Endothelial cell of hepatic sinusoid (primary cell): ENCODE measurements at regions not wholly inside any gene's neighbourhood (a gene's known extent, or its start where the extent isn't known, plus 50 kb on each side); places are given as distances from the start of the nearest gene placed in this dataset.
"Not testable (repeated sequence)": the region's sequence is repeated elsewhere in the genome, so short reads cannot be mapped to it uniquely, and the experiment has no call there.

Experiments used
- in situ Hi-C: cut with HindIII; loops from 2 replicates; pipeline ENCODE4 v1.10.0; 2017; ENCODE audit warnings: low sequenced_read_pairs

- in situ Hi-C loops: loop anchor here (5.0 kb wide), 1 partner anchor 93 kb away; no protein-coding TSS in a partner anchor
Measured at GRCh38 chr2:190005513-190005912, 57.0 kb downstream of the MSTN start.

GRCh38 chr2:189999661-190000060 lies 62.9 kb downstream of the MSTN start:
- in situ Hi-C loops: loop anchor here (5.0 kb wide), 2 partner anchors 38 to 83 kb away; no protein-coding TSS in a partner anchor

DNA sequence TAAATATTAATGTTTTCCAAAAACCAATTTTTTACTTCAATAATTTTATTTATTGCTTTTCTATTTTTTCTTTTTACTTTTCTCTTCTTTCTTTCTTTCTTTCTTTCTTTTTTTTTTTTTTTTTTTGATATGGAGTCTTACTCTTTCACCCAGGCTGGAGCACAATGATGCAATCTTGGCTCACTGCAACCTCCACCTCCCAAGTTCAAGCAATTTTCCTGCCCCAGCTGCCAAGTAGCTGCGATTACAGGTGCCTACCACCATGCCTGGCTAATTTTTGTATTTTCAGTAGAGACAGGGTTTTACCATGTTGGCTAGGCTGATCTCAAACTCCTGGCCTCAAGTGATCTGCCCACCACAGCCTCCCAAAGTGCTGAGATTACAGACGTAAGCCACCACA lies 63.9 kb downstream of the MSTN start:
- in situ Hi-C loops: loop anchor here (5.0 kb wide), 2 partner anchors 39 to 84 kb away; no protein-coding TSS in a partner anchor

DNA sequence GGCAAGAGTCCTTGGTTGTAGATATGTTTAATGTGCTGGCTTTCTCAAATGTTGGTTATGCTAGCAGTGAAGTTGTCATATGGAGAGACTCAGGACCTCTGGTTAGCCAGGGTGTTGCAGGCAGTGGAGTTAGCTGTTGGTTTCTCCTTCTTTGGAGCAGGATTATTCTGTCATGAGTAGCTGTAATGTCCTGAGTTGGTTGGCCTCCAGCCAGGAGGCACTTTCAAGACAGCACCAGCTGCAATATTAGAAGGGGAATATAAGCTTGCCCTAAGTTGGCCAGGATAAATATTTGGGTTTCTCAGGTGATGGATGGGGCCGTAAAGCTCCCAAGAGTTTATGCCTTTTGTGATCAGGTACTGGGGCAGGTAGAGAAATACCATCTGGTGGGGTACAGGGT lies 65.5 kb downstream of the MSTN start:
- in situ Hi-C loops: loop anchor here (5.0 kb wide), 2 partner anchors 40 to 85 kb away; no protein-coding TSS in a partner anchor

GRCh38 chr2:189995679-189996078 lies 66.8 kb downstream of the MSTN start:
- in situ Hi-C loops: loop anchor here (5.0 kb wide), 2 partner anchors 42 to 87 kb away; no protein-coding TSS in a partner anchor

DNA sequence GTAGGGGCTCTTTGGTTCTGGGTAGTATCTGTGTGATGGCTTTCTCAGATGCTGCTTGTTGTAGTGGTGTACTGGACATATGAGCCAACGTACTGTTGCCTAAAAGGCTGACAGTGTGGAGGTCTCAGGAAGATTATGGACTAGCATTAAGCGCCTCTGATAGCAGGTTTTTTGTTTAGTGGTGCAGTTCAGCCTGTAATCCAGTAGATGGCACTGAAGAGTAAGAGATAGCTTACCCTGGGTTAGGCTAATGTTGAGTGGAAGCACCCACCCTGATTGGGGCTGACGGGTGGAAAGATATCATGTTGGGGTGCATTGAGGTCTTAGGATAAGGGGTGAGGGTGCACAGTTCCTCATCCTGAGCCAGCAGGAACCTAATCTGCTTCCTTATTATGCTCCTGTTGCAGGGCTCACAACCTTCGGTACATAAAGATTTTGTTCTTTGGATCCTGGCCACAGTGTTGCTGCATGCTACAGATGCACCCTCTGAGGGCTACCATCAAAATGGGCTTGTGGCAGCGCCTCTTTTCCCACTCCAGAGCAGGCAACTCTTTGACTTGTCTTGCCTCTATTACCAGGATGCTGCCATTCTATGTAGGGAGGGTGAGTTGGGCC lies 79.6 kb downstream of the MSTN start:
- in situ Hi-C loops: no loop called here

- in situ Hi-C loops: no loop called here
Measured at GRCh38 chr2:189982087-189982486, 80.4 kb downstream of the MSTN start.

- in situ Hi-C loops: not testable (repeated sequence)
Measured at GRCh38 chr2:189976488-189976887, 86.0 kb downstream of the MSTN start.

DNA sequence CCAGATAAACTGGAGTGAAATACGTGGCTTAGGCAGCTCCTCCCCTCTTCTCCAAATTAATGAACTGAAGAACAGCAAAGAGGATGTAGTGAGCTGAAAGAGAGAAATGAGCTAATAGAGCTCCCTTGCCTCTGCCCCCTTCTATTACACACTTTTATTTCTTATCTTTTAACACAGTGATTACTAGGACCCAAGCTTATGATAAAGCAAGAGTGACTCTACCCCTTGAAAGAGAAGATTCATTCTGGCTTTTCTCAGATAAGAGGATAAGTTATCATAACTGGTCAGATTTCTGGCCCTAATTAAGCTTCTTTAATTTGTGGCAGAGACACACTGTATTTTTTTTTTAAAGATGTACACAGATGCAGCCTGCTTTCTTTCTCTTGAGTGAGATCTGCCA lies 102.2 kb downstream of the MSTN start:
- in situ Hi-C loops: no loop called here

DNA sequence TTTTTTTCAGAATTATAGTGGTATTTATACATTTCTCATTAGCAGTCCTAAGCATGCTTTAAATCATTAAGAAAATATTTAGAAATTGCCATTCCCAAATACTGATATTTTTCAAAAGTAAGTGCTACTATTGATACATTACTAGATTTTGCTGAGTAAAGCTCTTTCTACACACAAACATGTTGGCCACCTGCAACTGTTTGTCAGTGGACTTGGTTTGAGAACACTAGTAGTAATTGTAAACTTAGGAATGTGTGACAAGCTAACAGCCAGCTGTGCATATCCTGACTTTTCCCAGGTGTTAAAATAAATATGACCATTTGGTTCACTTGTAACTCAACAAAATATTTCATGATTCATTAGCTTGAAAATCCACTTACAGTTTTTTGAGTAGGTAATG lies 103.1 kb downstream of the MSTN start:
- in situ Hi-C loops: no loop called here

DNA sequence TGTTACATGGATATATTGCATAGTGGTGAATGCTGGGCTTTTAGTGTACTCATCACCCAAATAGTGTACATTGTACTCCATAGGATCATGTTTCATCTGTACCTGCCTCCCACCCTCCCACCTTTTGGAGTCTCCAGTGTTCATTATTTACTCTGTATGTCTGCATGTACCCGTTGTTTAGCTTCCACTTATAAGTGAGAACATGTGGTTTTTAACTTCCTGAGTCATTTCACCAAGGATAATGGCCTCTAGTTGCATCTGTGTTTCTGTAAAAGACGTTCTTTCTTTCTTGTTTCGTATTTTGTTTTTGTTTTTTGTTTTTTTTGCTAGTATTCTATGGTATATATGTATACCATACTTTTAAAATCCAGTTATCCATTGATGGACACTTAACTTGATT lies 107.5 kb downstream of the MSTN start:
- in situ Hi-C loops: no loop called here

- in situ Hi-C loops: no loop called here
Measured at GRCh38 chr2:189952536-189953109, 109.9 kb downstream of the MSTN start.

- in situ Hi-C loops: no loop called here
Measured at GRCh38 chr2:189951791-189952535, 110.6 kb downstream of the MSTN start.

DNA sequence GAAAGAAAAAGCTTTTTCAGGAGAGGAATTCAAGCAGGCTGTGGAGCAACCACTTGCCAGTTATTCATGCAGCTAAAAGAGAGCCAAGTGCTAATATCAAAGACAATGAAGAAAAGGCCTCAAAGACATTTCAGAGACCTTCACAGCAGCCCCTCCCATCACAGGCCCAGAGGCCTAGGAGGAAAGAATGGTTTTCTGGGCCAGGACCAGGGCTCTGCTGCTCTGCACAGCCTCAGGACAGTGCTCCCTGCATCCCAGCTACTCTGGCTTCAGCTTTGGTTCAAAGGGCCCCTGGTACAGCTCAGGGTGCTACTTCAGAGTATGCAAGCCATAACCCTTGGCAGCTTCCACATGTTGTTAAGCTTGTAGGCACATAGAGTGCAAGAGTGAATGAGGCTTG lies 119.5 kb downstream of the MSTN start:
- in situ Hi-C loops: no loop called here

GRCh38 chr2:189940913-189941312 lies 121.6 kb downstream of the MSTN start:
- in situ Hi-C loops: no loop called here

DNA sequence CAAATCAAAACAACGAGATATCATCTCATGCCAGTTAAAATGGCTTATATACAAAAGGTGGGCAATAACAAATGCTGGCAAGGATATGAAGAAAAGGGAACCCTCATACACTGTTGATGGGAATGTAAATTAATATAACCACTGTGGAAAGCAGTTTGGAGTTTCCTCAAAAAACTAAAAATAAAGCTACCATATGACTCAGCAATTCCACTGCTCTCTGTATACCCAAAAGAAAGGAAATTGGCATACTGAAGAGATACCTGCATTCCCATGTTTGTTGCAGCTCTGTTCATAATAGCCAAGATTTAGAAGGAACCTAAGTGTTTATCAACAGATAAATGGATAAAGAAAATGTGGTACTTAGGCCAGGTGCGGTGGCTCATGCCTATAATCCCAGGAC lies 124.8 kb downstream of the MSTN start:
- in situ Hi-C loops: no loop called here

GRCh38 chr2:189933911-189934399 lies 128.6 kb downstream of the MSTN start:
- in situ Hi-C loops: no loop called here

DNA sequence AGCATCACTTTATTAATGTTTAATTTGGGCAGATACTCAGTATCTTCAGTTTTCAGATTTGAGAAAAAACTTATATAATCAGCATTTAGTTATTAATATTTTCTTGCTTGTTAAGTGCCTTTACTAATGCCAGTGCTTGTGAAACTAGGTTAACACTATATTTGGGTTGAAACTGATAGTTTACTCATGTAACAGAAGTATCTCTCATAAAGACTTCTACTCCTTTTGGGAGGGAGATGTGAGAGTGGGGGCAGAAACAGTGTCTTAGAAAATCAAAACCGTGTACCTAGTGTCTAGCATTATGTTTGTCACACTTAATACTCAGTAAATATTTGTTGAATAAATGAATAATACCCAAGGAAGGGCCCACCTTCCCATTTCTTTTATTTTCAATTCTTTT lies 129.5 kb downstream of the MSTN start:
- in situ Hi-C loops: no loop called here

DNA sequence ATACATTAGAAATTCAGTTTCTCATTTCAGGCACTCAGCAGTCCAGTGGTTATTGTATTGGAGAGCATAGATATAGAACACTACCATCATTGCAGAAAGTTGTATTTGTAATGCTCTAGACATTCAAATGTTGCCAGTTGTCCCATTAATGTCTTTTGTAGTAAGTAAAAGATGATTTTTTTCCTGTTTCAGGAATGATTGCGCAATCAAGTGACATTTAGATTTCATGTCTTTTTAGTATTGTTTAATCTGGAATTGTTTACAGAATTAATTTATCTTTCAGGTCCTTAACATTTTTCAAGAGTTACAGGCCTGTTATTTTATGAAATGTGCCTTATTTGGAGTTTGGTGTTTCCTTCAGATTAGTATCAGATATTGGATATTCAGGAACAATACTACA lies 134.7 kb downstream of the MSTN start:
- in situ Hi-C loops: no loop called here
